ENCODE measurements at regions not wholly inside any gene's neighbourhood (a gene's known extent, or its start where the extent isn't known, plus 50 kb on each side); places are given as distances from the start of the nearest gene placed in this dataset.

DNA sequence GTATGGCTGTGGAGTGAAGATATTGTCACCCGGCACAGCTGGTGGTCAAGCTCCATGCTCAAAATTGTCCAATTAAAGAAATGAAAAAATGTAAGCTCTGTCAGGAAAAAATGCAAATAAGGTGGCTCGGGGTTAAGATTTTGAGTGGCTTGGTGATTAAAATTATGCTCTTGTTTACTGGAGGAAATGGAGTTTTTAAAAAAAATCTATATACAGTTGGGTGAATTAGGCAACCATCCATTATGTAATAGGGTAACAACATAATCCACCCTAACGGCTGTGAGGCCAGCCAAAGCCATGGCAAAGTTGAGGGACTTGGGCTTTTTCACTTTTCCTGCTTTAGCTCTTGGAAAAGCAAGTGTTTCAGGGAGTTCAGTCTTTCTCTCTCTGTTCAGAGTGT lies 260.8 kb upstream of the HABP2 start:
- peak in 1 of 2 donors; percentile 48 for DNase-seq

DNA sequence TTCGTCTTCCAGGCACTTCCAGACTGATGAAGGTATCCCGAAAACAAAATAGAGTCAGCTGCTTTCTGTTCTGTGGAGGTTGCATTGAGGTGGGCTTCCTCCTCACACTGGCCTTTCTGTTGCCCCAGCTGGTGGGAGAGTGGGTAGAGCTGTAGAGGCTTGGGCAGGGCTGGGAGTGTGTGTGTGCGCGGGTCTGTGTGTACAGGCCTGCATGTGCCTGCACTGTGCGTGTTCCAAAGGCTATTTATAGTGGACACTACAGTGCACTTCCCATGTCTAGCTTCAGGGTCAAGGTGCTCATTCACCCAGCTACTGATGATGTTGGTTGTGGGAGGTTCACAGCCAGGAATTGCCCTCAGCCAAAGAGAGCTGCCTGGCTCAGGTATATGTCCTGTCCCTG lies 260.1 kb upstream of the HABP2 start:
- DNase-seq, result no peak

DNA sequence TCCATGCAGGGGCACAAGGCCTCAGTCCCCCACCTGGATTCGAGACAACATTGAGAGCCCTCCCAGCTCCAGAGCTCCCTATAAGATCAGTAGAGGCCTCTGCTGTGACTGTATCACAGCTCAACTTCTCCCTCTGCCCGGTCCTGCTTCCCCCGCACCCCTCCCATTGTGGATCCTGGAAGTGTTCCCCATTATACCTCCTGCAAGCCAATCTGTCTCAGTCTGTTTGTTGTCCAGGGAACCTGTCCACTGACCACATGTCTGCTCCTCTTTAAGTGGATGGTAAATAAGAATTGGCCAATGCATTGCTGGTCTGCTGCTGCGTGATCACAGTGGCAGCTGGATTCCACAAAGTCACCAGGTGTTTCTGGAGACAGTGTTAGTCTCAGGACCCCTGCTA lies 259.7 kb upstream of the HABP2 start:
- DNase-seq, result no peak

- DNase-seq, result no peak
These were observed 258.0 kb upstream of the HABP2 start for GRCh38 chr10:113294868-113295267.

- no peak for DNase-seq
These were observed 255.6 kb upstream of the HABP2 start for GRCh38 chr10:113297226-113297625.

GRCh38 chr10:113298616-113299015 lies 254.2 kb upstream of the HABP2 start:
- DNase-seq, result no peak

GRCh38 chr10:113300201-113300600 lies 252.7 kb upstream of the HABP2 start:
- DNase-seq, result no peak

DNA sequence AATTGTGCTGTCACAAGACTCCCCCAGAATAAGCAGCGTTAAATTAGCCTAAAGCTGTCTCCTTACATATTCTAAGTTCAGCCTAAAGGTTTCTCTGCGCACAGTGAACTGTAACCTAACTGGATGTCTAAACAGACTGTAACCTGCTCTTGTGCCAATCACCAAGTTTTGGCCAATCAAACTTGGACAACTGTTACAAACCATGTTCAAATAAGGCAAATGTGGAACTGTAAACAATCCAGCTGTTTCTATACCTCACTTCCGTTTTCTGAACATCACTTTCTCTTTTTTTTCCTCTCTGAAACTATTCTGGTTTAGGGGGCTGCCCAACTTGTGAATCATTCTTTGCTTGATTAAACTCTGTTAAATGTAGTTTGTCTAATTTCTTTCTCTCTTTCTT lies 252.2 kb upstream of the HABP2 start:
- DNase-seq, result peak; percentile 80 to 88

- no peak for DNase-seq
These were observed 251.4 kb upstream of the HABP2 start for GRCh38 chr10:113301342-113301984.

DNA sequence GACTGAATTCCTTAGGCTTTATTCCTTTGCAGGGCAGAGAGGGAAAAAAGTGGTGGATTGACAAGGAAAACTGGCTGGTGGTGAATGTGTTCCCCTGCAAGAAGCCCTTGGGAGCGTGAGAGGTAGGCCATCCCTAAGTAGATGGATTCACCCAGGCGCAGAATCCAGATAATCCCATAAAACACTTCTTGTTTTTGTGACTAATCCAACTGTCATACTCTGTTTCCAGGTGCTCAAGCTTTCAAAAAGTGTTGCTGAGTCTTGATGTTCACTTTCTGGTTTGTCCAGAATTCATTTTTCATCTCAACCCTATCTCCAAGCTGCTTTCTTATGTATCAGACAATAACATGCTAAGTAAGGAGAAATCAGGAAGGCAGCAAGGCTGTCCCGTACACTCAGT lies 250.8 kb upstream of the HABP2 start:
- no peak for DNase-seq

- peak; percentile 79 to 98 for DNase-seq
These were observed 249.2 kb upstream of the HABP2 start for GRCh38 chr10:113303544-113304146.

DNA sequence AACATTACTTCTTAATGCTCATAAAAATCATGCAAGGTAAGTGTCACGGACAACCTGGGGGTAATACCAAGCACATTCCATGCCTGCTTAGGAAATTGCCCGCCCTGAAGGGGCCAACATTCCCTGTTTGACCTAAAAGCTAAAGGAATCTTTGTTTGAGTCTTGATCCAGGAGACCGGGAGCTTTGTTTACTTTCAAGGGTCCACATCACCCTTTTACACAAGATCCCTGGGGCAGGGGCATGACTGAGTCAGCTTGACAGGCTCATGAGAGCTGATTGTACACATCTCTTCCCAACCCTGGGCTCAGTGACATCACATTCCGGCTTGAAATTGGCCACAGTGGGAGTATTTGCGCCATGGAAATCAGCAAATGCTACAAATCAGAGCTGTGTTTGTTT lies 248.1 kb upstream of the HABP2 start:
- no peak for DNase-seq

- DNase-seq, result no peak
These were observed 247.0 kb upstream of the HABP2 start for GRCh38 chr10:113305871-113306270.

- no peak for DNase-seq
These were observed 243.1 kb upstream of the HABP2 start for GRCh38 chr10:113309791-113310190.

DNA sequence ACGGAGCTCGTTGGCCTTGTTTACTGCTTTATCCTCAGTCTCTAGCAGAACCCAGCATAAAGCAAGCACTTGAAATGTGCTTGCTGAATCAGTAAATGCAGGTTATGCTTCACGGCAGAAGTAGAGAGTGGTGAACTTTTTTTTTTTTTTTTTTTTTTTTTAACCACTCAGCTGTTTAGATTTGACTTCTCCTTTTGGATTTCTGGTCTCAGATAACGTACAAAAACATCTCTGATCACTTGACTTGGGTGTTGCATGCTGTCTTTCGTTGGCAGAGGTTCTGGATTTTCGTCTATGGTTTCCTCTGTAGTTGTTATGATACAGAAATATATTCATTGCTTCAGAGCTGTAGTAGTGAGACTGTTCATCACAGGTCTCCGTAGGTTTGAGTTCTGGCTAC lies 242.5 kb upstream of the HABP2 start:
- DNase-seq, result peak; percentile 38 to 49

DNA sequence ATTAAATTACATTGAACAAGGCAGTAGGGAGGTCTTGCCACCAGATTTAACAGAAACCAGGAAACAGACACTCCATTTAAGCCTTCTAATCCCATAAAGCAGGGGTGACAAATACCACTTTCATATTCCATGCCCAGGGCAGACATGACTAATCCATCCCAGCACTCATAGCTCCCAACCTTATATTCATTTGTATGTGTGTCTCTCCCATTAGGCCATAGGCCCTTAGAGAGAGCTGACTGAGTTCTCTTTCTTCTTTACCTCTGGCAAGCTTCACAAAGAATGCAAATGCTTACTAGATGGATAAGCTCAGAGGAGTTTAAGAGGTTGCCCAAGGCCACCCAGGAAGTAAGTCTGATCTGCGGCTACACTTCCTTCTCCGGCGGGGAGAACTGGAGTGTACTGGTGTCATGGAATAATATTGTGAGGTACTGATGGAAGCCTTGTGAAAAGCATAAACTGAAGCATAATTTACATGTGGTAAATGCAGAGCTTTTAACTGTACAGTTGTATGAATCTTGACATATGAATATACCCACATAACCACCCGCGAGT lies 239.7 kb upstream of the HABP2 start:
- DNase-seq, result peak; percentile 8 to 39

DNA sequence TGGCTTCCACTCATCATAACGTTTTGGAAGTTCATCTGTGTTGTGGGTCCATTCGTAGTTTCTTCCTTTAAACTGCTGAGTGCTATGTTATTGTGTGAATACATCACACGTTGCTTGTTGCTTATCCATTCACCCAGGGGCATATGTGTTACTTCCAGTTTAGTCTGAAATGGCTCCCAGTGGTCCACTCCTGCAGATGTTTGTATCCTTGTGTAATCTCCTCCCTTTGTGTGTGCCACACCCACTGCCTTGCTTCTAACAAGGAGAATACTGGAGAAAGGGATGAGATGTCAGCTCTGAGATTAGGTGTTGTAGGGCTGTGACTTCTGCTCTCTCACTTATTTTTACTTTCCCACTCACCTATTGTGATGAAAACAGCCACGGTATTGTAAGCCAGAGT lies 239.1 kb upstream of the HABP2 start:
- DNase-seq, result no peak

- no peak for DNase-seq
These were observed 236.3 kb upstream of the HABP2 start for GRCh38 chr10:113316506-113316905.

DNA sequence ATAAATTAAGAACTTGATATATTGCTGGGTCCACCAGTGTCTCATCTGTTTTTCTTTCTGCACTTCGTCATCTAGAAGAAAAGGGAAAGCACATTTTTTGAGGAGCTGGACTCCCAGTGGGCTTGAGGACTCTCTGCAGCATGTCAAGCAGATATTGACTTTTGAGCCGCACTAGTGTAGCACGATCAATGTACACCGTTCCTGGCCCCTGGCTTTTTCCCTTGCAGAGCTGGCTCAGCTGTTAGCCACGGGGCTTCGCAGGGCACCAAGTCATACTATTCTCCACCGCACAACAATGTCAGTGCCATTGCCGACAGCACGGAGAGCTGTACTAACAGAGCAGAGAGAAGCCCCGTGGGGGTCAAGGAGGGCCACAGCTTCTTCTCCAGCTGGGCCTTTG lies 235.4 kb upstream of the HABP2 start:
- no peak for DNase-seq

- no peak for DNase-seq
These were observed 233.4 kb upstream of the HABP2 start for GRCh38 chr10:113319479-113319878.

- peak; percentile 60 to 62 for DNase-seq
These were observed 232.6 kb upstream of the HABP2 start for GRCh38 chr10:113320211-113320610.

- peak; percentile 84 to 87 for DNase-seq
These were observed 231.9 kb upstream of the HABP2 start for GRCh38 chr10:113320987-113321386.

DNA sequence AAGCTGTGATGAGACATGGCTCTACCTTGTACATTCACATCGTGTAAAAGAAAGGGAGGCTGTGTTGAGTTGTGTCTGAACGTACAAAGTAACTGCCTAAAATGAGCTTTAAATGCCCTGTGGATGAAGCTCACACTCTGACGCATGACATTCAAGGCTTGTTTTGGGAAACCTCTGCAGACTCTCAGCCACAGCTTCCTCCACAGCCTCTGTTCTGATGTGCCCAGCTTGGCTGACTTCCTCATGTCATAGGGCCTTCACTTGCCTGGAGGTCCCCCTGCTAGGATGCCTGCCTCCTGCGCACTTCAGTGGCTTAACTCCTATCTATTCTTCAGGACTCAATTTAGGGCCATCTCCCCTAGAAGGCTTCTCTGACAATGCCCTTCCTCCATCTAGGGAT lies 230.0 kb upstream of the HABP2 start:
- peak; percentile 81 to 83 for DNase-seq

DNA sequence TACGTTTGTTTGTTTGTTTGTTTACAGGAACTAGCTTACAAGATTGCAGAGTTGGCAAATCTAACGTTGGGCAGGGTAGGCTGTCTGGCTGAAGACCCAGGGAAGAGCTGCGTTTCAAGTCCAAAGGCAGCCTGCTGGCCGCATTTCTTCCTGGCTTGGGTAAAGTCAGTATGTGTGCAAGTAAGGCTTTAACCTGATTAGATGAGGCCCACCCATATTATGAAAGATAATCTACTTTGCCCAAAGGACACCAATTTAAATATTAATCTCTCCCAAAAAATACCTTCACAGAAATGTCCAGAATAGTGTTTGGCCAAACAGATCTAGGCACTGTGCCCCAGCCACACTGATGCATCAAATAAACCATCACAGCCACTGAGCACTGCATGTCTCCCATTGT lies 228.9 kb upstream of the HABP2 start:
- DNase-seq, result no peak
